Stimulated activated CD4-positive, alpha-beta T cell treated with anti-CD3 and anti-CD28 coated beads, TNF-alpha, amount 100 ng/mL, for 24 hours (primary cell): ENCODE measurements at regions not wholly inside any gene's neighbourhood (a gene's known extent, or its start where the extent isn't known, plus 50 kb on each side); places are given as distances from the start of the nearest gene placed in this dataset.

Experiments used
- DNase-seq, 3 experiments: peaks; one replicate each; pipeline ENCODE4 v3.0.0-alpha.2; 2020; ENCODE audit warnings: low read depth in 3 of 3

DNA sequence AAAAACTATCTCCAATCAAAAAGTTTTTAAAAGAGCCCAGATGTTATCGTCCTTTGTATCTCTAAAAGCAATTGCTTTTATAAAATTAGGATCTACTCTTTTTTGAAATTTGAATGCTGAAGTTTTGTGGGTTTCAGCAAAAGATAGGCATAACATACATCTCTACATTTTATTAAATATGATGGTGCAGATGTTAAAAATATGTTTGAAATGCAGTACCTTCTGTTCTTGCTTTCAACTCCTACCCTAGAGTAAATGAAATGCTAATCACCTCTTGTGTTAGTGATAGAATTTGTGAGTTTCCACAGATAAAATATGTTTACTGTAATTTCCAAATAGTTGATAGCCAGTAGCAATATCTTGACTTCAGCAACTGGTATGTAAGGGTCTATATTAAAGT, 95.7 kb upstream of the VPREB1 start:
- no peak for DNase-seq

DNA sequence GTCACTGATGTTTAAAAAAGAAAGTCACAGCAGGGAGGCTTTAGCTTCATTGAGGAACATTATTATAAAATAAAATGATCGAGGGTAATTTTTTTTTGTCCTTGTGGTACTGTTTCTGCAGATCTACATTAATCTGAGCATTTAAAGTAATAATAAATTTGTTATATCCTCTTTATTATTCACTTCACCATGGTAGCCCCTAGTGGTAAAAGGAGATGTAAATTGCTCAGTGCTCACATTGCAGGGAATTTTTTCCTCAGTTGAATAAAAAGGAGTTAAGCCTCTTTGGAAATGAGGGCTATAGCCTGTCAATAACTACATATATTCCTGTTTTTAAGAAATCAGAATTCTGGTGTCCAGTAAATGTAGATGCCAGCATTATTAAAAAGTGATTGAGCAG, 99.7 kb upstream of the VPREB1 start:
- no peak for DNase-seq

GRCh38 chr22:22143448-22143847, 101.1 kb upstream of the VPREB1 start:
- no peak for DNase-seq

DNA sequence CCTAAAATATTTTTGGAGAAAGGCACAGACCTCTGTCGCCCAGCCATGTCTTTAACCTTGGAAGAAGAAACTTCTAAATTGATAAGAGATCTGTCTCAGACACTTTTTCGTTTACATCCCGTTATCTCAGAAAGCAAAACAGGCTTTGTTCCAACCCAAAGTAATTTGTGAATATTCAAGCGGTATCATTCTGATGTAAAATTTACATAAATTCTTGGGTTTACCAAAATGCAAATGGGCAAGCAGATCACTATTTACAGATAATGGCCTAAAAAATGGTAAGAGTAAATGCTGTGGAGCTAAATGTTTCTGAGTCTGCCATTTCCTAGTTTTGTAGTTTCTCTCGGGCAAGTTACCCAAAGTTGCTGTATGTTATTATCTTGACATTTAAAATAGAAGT, 101.9 kb upstream of the VPREB1 start:
- no peak for DNase-seq

DNA sequence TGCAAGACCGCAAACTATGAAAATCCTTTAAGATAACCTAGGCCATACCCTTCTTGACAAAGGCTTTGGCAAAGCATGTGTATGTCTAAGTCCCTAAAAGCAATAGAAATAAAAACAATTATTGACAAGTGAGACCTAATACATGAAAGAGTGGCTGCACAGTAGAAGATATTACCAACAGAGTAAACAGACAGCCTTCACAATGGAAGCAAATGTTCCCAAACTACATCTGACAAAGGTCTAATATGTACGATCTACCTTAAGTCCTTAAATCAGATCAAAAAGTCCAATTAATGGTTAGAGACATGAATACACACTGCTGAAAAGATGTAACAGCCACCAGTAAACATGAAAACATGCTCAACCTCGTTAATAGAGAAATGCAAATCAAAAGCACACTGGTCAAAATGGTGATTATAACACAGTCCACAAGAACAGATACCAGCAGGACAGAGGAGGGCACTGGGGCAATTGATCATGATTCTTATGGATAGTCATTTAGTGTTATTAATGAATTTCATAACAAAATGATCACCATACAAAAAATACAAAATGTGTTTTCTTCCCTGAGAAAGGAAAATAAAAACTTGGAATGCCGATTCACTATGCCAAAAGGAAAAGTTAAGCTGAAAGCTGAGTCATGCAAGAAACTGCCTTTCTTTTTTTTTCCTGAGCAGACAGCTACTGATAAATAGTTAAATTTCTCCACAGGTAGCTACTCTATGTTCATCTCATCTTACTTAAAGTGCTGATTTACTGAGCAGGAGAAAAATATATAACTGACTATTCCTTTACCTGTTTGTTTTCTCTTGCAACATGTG, 102.6 kb upstream of the VPREB1 start:
- no peak for DNase-seq

GRCh38 chr22:22141031-22141430, 103.6 kb upstream of the VPREB1 start:
- DNase-seq = no peak

- DNase-seq = no peak
Observed at GRCh38 chr22:22139364-22139763, 105.2 kb upstream of the VPREB1 start.

GRCh38 chr22:22138915-22139314, 105.7 kb upstream of the VPREB1 start:
- DNase-seq = no peak

DNA sequence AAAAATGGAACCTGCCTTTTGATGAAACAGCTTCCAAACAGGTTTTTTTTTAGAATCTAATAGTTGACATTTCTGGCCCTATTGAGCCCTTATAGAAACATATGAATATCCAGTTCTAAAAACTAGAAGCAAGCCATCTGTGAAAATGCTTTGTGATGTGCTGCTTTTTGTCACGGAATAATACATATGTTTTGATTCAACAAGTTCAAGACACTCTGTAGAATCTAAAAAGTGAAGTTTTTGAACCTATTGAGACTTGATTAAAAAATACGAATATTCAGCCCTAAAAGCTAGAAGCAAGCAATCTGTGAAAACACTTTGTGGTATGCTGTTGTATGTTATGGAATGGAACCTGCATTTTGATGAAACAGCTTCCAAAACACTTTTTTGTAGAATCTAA, 106.7 kb upstream of the VPREB1 start:
- DNase-seq = no peak

GRCh38 chr22:22133910-22134309, 110.7 kb upstream of the VPREB1 start:
- no peak for DNase-seq

DNA sequence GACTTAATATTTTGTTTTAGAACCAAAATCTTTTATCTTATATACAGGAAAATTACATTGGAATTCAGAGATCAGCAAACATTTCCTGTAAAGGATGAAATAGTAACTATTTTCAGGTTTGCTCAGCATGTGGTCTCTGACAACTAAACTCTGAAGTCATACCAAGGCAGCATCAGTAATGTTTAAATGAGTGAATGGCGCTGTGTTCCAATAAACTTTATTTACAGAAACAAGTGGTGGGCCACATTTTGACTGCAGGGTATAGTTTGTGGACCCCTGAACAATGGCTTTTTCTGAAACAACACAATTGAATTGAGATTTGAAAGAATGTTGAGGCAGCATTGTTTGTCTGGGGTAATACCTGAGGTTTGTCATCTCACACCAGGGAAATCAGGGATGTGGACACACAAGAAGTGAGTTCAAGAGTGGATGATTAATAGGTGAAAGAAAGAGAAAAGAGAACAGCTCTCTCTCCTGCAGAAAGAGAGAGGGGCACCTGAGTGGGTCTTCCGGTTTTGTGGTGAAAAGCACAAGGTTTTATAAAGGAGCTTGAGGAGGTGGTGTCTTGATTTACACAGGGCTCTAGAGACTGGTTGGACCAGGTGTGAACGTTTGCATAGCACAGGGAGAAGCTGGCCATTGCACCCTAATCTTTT, 113.5 kb upstream of the VPREB1 start:
- DNase-seq = no peak

- no peak for DNase-seq
Observed at GRCh38 chr22:22129387-22129786, 115.2 kb upstream of the VPREB1 start.

GRCh38 chr22:22128440-22128839, 116.1 kb upstream of the VPREB1 start:
- DNase-seq = no peak

DNA sequence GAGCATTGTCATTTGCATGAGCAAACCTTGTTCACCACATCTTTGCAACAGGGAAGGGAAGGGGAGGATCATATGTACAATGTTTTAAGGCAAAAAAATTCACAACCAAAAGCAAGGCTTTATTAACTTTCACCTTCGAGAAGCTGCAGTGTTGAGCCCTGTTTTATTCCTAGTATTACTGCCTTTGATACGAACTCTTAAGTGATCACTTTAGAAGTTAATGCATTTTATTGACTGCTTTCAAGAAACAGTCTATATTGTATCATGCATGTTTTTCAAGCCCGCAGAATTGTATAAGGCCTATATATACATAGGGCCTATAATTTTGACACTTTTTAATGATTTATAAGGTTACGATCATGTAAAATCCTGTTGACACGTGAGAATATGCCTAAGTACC, 117.5 kb upstream of the VPREB1 start:
- no peak for DNase-seq

- no peak for DNase-seq
Observed at GRCh38 chr22:22125579-22126468, 118.8 kb upstream of the VPREB1 start.

DNA sequence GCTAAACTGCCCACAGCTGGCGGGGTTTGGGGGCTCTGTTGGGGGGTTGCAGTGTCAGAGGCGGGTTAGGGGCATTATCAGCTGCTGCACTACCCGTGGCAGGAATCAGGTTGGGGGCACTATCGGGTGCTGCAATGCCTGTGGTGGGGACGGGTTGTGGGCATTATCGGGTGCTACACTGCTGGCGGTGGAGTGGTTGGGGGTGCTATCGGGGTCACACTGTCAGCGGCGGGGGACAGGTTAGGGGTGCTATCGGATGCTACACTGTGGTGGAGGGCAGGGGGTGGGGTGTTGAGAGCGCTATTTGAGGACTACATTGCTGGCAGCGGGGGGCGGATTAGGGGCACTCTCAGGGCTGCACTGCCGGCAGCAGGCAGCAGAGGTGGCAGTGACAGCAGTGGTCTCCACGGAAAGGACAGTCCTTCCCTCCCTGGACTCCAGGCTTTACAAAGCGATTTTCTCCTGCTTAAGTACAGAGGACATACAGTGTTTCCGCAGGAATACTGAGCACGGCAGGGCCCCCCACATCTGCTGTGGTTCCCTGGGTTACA, 119.5 kb upstream of the VPREB1 start:
- no peak for DNase-seq

DNA sequence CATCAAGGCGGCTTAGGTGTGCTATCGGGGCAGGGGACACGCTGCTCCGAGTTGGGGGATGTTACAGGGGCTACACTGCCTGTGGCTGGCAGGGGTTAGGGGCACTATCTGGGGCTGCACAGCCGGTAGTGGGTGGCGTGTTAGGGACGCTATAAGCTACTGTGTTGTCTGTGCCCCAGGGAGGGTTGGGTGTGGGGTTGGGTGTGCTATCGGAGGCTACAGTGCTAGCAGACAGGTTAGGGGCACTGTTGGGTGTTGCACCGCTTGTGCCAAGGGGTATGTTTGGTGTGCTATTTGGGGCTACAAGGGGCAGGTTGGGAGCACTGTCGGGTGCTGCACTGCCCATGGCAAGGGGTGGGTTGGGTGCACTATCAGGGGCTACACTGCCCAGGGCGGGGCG, 120.2 kb upstream of the VPREB1 start:
- DNase-seq = no peak

- DNase-seq = no peak
Observed at GRCh38 chr22:22123960-22124278, 120.7 kb upstream of the VPREB1 start.

DNA sequence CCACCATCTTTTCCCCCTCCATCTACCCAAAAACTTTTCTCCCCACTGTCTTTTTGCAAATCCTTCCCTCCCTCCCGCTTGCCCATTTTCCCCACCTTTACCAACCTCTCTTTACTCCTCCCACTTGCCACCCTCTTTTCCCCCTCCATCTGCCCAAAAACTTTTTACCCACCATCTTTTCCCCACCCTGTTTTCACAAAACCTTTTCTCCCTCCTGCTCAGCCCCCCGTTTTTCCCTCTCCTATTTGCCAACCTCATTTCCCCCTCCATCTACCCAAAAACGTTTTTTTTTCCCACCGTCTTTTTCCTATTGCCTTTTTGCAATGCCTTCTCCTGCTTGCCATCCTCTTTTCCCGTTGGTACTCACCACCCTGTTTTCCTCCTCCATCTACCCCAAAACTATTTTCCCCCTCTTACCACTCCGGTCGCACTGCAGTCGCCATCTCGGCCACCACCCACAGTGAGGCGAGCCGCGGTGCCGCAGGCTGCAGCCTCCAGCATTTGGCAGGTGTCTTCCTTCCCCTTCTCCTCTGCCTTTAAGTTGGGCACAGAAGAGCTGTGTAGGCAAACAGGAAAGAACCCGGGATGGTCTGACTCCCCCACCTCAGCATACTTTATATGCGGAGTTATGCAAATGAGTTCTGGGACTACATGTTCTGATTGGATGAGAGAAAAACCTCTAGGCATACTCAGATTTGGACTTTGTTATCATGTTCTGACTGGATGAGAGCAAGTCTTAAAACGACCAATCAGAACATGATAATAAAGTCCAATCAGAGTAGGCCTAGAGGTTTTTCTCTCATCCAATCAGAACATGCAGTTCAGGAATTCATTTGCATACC, 121.2 kb upstream of the VPREB1 start:
- DNase-seq = no peak

- no peak for DNase-seq
Observed at GRCh38 chr22:22122348-22123117, 122.1 kb upstream of the VPREB1 start.

- no peak for DNase-seq
Observed at GRCh38 chr22:22121445-22121844, 123.1 kb upstream of the VPREB1 start.
